ENCODE measurements at regions not wholly inside any gene's neighbourhood (a gene's known extent, or its start where the extent isn't known, plus 50 kb on each side); places are given as distances from the start of the nearest gene placed in this dataset.

- H3K9me2 ChIP-seq (replicated peaks; ENCODE audit: control insufficient read depth, low read length): no peaks in the 10 kb centered on the region
- H3K4me2 ChIP-seq (ENCODE audit: low read length): no peak overlapping the region
- H3K36me3 ChIP-seq (ENCODE audit: control insufficient read depth, low read length): no peaks in the 10 kb centered on the region
- no peaks in the 10 kb centered on the region for H3K4me1 ChIP-seq (ENCODE audit: control insufficient read depth, low read length)
- H3F3A ChIP-seq (ENCODE audit: control insufficient read depth, insufficient read depth): no peaks in the 10 kb centered on the region
- no peaks in the 10 kb centered on the region for H3K27me3 ChIP-seq (ENCODE audit: control insufficient read depth, low read length)
- H4K20me1 ChIP-seq (ENCODE audit: control insufficient read depth, insufficient read depth, low read depth, low read length): no peaks in the 10 kb centered on the region
- H3K9me3 ChIP-seq (ENCODE audit: control insufficient read depth, insufficient read depth, low read length): no peaks in the 10 kb centered on the region
- no peak overlapping the region for H3K4me3 ChIP-seq (ENCODE audit: low read length)
- TF ChIP-seq CTCF (IDR thresholded peaks at IDR 0.05; ENCODE audit: low read depth, low read length, poor library complexity, severe bottlenecking): no peak
- TF ChIP-seq EZH2phosphoT487 (IDR thresholded peaks at IDR 0.05; ENCODE audit: borderline replicate concordance, low read length): no peak
- H3K27ac ChIP-seq (ENCODE audit: low read depth, low read length): no peak overlapping the region
- H3K79me2 ChIP-seq (ENCODE audit: control insufficient read depth, low read length): no peaks in the 10 kb centered on the region
Measured at GRCh38 chr20:12201289-12201991, 283.7 kb downstream of the BTBD3 start.

GRCh38 chr20:12203399-12203798 lies 285.7 kb downstream of the BTBD3 start:
- no peak for TF ChIP-seq EZH2phosphoT487 (IDR thresholded peaks at IDR 0.05; ENCODE audit: borderline replicate concordance, low read length)
- no peak for TF ChIP-seq CTCF (IDR thresholded peaks at IDR 0.05; ENCODE audit: low read depth, low read length, poor library complexity, severe bottlenecking)
- H3K4me3 ChIP-seq (ENCODE audit: low read length): no peak overlapping the region
- H3K27me3 ChIP-seq (ENCODE audit: control insufficient read depth, low read length): no peaks in the 10 kb centered on the region
- H3K9me2 ChIP-seq (replicated peaks; ENCODE audit: control insufficient read depth, low read length): no peaks in the 10 kb centered on the region
- H3K9me3 ChIP-seq (ENCODE audit: control insufficient read depth, insufficient read depth, low read length): no peaks in the 10 kb centered on the region
- no peak overlapping the region for H3K27ac ChIP-seq (ENCODE audit: low read depth, low read length)
- no peaks in the 10 kb centered on the region for H4K20me1 ChIP-seq (ENCODE audit: control insufficient read depth, insufficient read depth, low read depth, low read length)
- H3K4me2 ChIP-seq (ENCODE audit: low read length): no peak overlapping the region
- no peaks in the 10 kb centered on the region for H3K36me3 ChIP-seq (ENCODE audit: control insufficient read depth, low read length)
- H3F3A ChIP-seq (ENCODE audit: control insufficient read depth, insufficient read depth): no peaks in the 10 kb centered on the region
- no peaks in the 10 kb centered on the region for H3K4me1 ChIP-seq (ENCODE audit: control insufficient read depth, low read length)
- H3K79me2 ChIP-seq (ENCODE audit: control insufficient read depth, low read length): no peaks in the 10 kb centered on the region

- Histone ChIP-seq H3F3A (ENCODE audit: control insufficient read depth, insufficient read depth) (no peaks in the 10 kb centered on the region), H3K4me2 (ENCODE audit: low read length) (no peak overlapping the region)
Measured at GRCh38 chr20:12203981-12204380, 286.3 kb downstream of the BTBD3 start.

More at GRCh38 chr20:12203981-12204380, 286.3 kb downstream of the BTBD3 start:
- Histone ChIP-seq H3K9me3 (ENCODE audit: control insufficient read depth, insufficient read depth, low read length) (no peaks in the 10 kb centered on the region), H3K36me3 (ENCODE audit: control insufficient read depth, low read length) (no peaks in the 10 kb centered on the region), H3K4me3 (ENCODE audit: low read length) (no peak overlapping the region), H4K20me1 (ENCODE audit: control insufficient read depth, insufficient read depth, low read depth, low read length) (no peaks in the 10 kb centered on the region), H3K27me3 (ENCODE audit: control insufficient read depth, low read length) (no peaks in the 10 kb centered on the region), H3K79me2 (ENCODE audit: control insufficient read depth, low read length) (no peaks in the 10 kb centered on the region), H3K27ac (ENCODE audit: low read depth, low read length) (no peak overlapping the region), H3K4me1 (ENCODE audit: control insufficient read depth, low read length) (no peaks in the 10 kb centered on the region), H3K9me2 (replicated peaks; ENCODE audit: control insufficient read depth, low read length) (no peaks in the 10 kb centered on the region)
- TF ChIP-seq EZH2phosphoT487 (IDR thresholded peaks at IDR 0.05; ENCODE audit: borderline replicate concordance, low read length) (no peak), CTCF (IDR thresholded peaks at IDR 0.05; ENCODE audit: low read depth, low read length, poor library complexity, severe bottlenecking) (no peak)

Data from DOHH2 (cell line).